Brain microvascular endothelial cell (primary cell): ENCODE measurements at regions not wholly inside any gene's neighbourhood (a gene's known extent, or its start where the extent isn't known, plus 50 kb on each side); places are given as distances from the start of the nearest gene placed in this dataset.

Source experiments
- DNase-seq: peaks from one replicate; pipeline ENCODE4 v3.0.0-alpha.2; 2020
- H3K27ac ChIP-seq: fragments of 250-450 bp; sonication (Bioruptor Pico); 2 replicates; pipeline ENCODE4 v1.5.1; 2020; ENCODE audit warnings: mild to moderate bottlenecking, moderate library complexity
- H3K27me3 ChIP-seq: fragments of 250-450 bp; sonication (Bioruptor Pico); replicated peaks from 2 replicates; pipeline ENCODE4 v1.5.1; 2020; ENCODE audit warnings: mild to moderate bottlenecking
- H3K36me3 ChIP-seq: fragments of 250-450 bp; sonication (Bioruptor Pico); replicated peaks from 2 replicates; pipeline ENCODE4 v1.5.1; 2020; ENCODE audit warnings: mild to moderate bottlenecking
- H3K4me3 ChIP-seq: 2 replicates; pipeline ENCODE4 v1.5.1; 2011; ENCODE audit warnings: low read depth, mild to moderate bottlenecking, control low read depth, low read length, moderate library complexity
- in situ Hi-C: cut with HindIII; loops from 2 replicates; pipeline ENCODE4 v1.10.0; 2017; ENCODE audit warnings: low sequenced_read_pairs, low pct_ligation_motif_present
- TF ChIP-seq, protein P1 (sequence below): IDR thresholded peaks from 2 replicates; pipeline ENCODE4 v1.5.1; 2011; ENCODE audit warnings: low read depth, mild to moderate bottlenecking, moderate library complexity, low read length, control low read depth, inconsistent platforms; ENCODE audit errors: missing control alignments

DNA sequence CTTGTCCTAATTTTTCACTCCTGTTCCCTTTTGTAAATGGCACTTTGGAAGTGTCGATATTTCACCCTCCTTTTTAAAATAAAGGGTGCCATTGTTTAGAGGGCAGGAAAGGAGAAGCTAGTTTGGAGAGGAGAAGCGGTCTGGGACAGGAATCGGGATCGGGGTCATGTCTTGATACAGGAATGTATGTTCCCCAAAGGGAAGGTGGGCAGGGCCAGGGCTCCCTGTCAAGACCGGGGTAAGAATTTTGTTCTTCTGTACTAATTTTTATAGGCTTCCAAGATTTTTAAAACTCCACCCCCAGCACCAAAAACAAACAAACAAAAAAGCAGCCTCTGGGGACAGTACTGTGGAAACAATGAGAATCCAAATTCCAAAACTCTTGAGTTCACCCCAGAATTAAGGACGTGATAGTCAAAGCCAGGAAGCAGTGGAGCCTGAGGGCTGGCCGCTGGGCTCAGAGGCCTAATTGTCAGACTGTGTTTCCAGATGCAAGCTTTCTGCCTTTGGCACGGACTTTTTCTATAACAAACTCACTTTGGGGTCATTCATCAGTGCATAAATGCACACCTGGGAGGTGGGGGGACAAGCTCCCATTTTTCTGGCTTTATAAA lies 250.4 kb upstream of the SIX2 start:
- Histone ChIP-seq H3K36me3 (no peaks in the 10 kb centered on the region), H3K4me3 (no peak overlapping the region), H3K27ac (no peak overlapping the region), H3K27me3 (no peaks in the 10 kb centered on the region)
- in situ Hi-C loops: no loop called here
- TF ChIP-seq, protein P1, sequence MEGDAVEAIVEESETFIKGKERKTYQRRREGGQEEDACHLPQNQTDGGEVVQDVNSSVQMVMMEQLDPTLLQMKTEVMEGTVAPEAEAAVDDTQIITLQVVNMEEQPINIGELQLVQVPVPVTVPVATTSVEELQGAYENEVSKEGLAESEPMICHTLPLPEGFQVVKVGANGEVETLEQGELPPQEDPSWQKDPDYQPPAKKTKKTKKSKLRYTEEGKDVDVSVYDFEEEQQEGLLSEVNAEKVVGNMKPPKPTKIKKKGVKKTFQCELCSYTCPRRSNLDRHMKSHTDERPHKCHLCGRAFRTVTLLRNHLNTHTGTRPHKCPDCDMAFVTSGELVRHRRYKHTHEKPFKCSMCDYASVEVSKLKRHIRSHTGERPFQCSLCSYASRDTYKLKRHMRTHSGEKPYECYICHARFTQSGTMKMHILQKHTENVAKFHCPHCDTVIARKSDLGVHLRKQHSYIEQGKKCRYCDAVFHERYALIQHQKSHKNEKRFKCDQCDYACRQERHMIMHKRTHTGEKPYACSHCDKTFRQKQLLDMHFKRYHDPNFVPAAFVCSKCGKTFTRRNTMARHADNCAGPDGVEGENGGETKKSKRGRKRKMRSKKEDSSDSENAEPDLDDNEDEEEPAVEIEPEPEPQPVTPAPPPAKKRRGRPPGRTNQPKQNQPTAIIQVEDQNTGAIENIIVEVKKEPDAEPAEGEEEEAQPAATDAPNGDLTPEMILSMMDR: no peak
- no peak for DNase-seq

DNA sequence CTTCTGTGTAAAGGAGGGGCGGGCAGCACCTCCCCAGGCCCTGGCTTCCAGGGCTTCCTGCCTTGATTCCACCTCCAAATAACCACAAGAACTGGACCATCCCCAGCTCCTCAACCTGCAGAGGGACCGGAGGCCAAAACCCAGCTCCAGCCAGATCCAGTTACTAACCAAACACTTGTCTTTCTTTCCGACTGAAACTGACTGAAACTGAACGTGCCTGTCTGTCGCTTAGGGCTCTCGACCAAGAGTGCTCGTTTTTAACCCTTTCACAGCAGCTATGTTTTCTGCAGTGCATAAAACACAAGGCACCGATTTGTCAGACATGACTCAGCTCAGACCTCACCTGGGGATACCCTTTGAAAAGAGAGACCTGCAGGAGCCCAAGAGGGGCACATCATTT lies 249.9 kb upstream of the SIX2 start:
- Histone ChIP-seq H3K27me3 (no peaks in the 10 kb centered on the region), H3K27ac (no peak overlapping the region), H3K36me3 (no peaks in the 10 kb centered on the region), H3K4me3 (no peak overlapping the region)
- DNase-seq: no peak
- in situ Hi-C loops: no loop called here
- TF ChIP-seq, protein P1: no peak

DNA sequence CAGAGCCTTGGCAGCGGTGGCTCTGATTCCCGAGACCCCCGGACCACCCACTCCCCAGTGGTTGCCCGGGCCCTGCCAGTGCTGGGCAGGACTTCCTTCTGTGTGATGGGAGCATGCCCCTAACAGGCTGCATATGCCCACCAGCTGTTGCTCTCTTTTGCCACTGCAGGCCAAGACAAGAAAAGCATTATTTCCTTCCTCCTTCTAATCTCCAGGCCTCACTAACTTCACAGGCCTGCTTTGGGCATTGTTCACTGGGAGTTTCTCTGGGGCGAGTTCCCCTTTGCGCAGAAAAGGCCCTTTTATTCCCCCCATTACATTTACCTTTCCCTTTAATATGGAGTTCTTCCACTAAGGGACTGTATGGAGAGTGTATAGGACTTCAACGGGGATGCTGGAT lies 249.1 kb upstream of the SIX2 start:
- no peak overlapping the region for H3K27ac ChIP-seq

DNA sequence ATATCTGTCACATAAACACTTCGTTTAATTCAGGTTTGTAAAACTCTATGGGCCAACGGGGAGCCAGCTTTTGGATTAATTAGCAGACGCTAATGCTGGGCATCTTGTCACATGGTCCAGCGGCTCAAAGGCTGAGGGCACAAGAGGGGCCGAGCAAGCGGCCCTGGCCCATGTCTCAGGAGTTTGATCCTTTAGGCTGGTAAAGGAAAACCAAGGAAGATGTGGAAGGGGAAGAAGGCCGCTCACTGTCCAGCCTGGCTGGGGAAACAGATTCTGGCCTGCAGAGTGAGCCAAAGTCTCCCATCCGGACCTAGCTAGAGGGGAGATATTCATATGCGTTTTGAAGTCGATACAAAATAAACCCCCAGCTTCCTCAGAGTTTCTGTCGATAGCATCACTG lies 248.6 kb upstream of the SIX2 start:
- Histone ChIP-seq H3K27me3 (no peaks in the 10 kb centered on the region), H3K4me3 (no peak overlapping the region), H3K36me3 (no peaks in the 10 kb centered on the region), H3K27ac (no peak overlapping the region)
- TF ChIP-seq, protein P1: no peak
- no peak for DNase-seq
- in situ Hi-C loops: no loop called here

More for the DNA sequence above, 249.1 kb upstream of the SIX2 start:
- TF ChIP-seq, protein P1: no peak
- in situ Hi-C loops: no loop called here
- DNase-seq: no peak
- Histone ChIP-seq H3K4me3 (no peak overlapping the region), H3K27me3 (no peaks in the 10 kb centered on the region), H3K36me3 (no peaks in the 10 kb centered on the region)

DNA sequence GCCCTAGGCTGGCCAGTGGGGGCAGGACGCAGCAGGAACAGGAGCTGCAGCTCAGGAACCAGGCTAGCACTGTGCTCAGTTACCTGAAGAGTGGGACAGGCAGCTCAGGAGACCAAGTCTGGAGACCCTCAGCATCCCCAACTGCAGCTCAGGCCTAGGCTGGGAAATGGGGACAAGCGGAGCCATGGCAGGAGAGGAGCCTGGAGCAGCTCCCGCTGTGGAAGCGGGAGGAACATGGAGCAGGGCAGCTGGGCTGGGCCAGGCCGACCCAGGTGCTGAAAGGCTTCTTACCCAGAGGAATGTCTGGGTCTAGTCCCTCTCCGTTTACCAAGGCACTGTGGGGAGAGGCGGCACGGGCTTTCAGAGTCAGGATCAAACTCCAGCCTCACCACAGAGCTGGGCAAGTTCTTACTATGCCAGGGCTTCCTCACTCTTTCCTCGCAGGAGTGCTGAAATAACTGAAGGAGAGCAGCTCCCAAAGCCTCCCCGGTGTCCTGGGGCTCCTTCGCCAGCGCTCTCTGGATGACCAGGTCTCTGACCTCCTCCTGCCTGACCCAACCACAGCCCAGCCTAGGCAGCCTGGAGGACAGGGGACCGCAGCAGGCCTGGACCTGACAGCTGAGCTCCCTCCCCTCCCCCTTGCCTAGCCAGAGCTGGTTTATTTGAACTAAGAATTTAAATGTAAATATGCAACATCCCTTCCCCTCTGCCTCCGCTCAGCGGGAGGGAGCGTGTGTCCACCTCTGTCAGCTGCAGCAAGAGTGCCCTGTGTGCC lies 247.8 kb upstream of the SIX2 start:
- TF ChIP-seq, protein P1: no peak
- in situ Hi-C loops: no loop called here
- Histone ChIP-seq H3K27me3 (no peaks in the 10 kb centered on the region), H3K27ac (no peak overlapping the region), H3K36me3 (no peaks in the 10 kb centered on the region), H3K4me3 (no peak overlapping the region)
- DNase-seq: no peak
